ENCODE measurements at regions not wholly inside any gene's neighbourhood (a gene's known extent, or its start where the extent isn't known, plus 50 kb on each side); places are given as distances from the start of the nearest gene placed in this dataset.

- DNase-seq (ENCODE audit: low read depth), result no peak
- no peak for TF ChIP-seq CTCF (IDR thresholded peaks at IDR 0.05; ENCODE audit: control insufficient read depth, extremely low read depth, insufficient read depth)
- no peak overlapping the region for H3K4me3 ChIP-seq (ENCODE audit: low read depth, low read length)
These were observed 719.7 kb upstream of the ACVR2A start for GRCh38 chr2:147125145-147125544.

GRCh38 chr2:147122944-147123343, 721.9 kb upstream of the ACVR2A start:
- no peak for TF ChIP-seq CTCF (IDR thresholded peaks at IDR 0.05; ENCODE audit: control insufficient read depth, extremely low read depth, insufficient read depth)
- no peak for DNase-seq (ENCODE audit: low read depth)
- no peak overlapping the region for H3K4me3 ChIP-seq (ENCODE audit: low read depth, low read length)

GRCh38 chr2:147110962-147111361, 733.9 kb upstream of the ACVR2A start:
- TF ChIP-seq CTCF (IDR thresholded peaks at IDR 0.05; ENCODE audit: control insufficient read depth, extremely low read depth, insufficient read depth), result no peak
- no peak overlapping the region for H3K4me3 ChIP-seq (ENCODE audit: low read depth, low read length)
- no peak for DNase-seq (ENCODE audit: low read depth)

GRCh38 chr2:147110317-147110716, 734.5 kb upstream of the ACVR2A start:
- H3K4me3 ChIP-seq (ENCODE audit: low read depth, low read length), result no peak overlapping the region
- TF ChIP-seq CTCF (IDR thresholded peaks at IDR 0.05; ENCODE audit: control insufficient read depth, extremely low read depth, insufficient read depth), result no peak
- DNase-seq (ENCODE audit: low read depth), result no peak

- TF ChIP-seq CTCF (IDR thresholded peaks at IDR 0.05; ENCODE audit: control insufficient read depth, extremely low read depth, insufficient read depth), result no peak
- no peak for DNase-seq (ENCODE audit: low read depth)
- H3K4me3 ChIP-seq (ENCODE audit: low read depth, low read length), result no peak overlapping the region
These were observed 735.5 kb upstream of the ACVR2A start for GRCh38 chr2:147109291-147109690.

GRCh38 chr2:147108548-147108947, 736.3 kb upstream of the ACVR2A start:
- TF ChIP-seq CTCF (IDR thresholded peaks at IDR 0.05; ENCODE audit: control insufficient read depth, extremely low read depth, insufficient read depth), result no peak
- no peak for DNase-seq (ENCODE audit: low read depth)
- no peak overlapping the region for H3K4me3 ChIP-seq (ENCODE audit: low read depth, low read length)

- DNase-seq (ENCODE audit: low read depth), result no peak
- no peak overlapping the region for H3K4me3 ChIP-seq (ENCODE audit: low read depth, low read length)
- TF ChIP-seq CTCF (IDR thresholded peaks at IDR 0.05; ENCODE audit: control insufficient read depth, extremely low read depth, insufficient read depth), result no peak
These were observed 742.7 kb upstream of the ACVR2A start for GRCh38 chr2:147101941-147102790.
